Activated effector memory CD4-positive, alpha-beta T cell treated with Interleukin-2 at 50 U/mL for 16 hours (primary cell): ENCODE measurements at regions not wholly inside any gene's neighbourhood (a gene's known extent, or its start where the extent isn't known, plus 50 kb on each side); places are given as distances from the start of the nearest gene placed in this dataset.
A peak's percentile ranks its signal among the peaks of the same experiment; 100 is the strongest.

Source experiments
- DNase-seq: peaks from one replicate; pipeline ENCODE4 v3.0.0-alpha.2; 2020

DNA sequence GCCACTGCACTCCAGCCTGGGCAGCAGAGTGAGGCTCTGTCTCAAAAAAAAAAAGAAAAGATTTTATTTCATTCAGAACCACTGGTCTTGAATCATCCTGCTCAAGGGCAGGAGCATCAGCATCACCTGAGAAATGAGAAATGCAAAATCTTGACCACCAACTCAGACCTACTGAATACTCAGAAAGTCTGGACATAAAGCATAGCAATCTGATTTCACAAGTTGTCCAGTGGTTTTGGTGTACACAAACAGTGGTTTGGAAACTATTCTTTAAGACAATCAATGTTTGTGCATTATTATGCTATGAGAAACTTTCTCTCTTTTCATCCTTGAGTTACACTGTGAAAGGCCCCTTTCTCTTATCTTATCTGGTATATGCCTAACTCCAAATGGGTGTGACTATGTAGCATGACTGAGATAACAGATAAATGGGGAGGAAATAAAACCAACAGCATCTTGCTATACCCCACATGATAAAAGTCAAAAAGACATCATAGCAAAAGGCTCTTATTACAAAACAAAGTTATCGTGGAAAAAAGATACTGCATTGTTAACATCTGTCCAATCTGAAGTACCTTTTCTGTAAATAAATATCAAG, 174.2 kb upstream of the STT3B start:
- no peak for DNase-seq

DNA sequence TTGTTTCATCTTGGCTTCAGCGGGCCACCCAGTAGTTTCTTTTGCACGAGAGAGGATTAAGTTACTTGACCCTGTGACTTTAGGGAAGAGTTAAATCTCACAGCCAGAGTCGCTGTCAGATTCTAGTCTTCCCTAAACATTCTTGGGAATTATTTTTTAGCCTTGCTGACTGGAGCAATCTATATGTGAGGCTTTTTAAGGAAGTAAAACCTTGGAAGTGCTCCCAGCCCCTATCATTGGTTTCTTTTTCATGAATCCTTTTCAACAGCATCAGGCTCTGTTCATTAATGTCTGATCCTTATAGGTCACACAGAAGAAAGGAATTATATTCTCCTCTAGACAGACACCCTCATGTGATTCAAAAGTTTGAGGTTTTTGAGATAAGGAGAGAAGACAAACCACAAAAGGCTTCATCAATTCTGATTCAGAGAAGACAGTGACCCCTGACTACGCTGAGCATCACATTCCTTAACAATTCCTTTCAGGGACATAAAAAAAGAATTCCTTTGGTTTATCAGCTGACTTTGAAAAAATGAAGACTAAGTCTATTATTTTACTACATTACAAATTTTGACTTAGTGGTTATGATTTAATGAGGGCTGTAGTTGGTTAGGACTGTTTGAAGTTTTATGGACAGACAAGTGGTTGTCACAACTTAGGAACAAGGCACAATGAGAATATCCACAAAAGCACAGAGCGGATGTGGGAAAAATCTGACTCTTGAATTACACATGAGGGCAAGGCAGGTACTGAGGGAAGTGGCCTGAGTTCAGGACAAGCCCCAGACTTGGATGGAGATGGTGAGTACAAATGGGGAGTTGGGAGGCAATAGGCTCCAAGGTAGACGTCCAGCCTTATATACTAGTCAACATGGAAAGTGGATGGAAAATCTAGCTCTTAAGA, 171.1 kb upstream of the STT3B start:
- DNase-seq: no peak

DNA sequence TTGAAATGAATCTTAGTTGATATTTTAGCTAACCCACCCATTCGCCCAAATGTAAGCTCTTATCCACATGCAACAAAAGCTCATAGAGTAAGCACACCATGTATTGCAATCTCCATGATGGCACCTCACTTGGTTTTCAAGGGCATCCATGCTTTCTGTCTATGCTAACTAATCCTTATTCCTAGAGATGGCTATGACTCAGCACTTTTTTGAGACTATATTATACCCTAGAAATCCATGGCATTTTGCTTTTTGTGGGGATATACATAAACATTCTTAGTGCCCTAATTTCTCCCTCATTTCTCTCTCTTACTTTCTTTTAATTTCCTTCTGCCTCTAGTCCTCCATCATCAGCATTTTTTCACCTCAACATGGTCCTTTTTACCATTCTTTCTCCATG, 168.5 kb upstream of the STT3B start:
- DNase-seq: no peak

DNA sequence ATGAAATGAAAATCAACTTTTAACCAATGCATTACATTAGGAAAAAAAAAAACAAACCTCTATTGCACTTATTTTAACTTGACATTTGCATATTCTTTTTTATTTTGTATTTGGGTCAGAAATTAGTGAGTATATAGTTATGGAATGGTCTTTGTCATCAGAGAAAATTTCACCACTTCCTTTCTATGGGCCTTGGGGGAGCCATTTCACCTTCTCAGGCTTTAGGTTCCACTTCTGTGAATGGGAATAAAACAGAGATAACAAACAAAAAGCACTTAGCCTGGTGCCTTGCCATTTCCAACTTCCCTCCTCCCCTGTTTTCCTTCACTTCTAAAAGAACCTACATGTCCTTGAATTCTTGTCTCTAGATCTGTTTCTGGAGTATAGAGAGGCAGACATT, 168.0 kb upstream of the STT3B start:
- DNase-seq: no peak

DNA sequence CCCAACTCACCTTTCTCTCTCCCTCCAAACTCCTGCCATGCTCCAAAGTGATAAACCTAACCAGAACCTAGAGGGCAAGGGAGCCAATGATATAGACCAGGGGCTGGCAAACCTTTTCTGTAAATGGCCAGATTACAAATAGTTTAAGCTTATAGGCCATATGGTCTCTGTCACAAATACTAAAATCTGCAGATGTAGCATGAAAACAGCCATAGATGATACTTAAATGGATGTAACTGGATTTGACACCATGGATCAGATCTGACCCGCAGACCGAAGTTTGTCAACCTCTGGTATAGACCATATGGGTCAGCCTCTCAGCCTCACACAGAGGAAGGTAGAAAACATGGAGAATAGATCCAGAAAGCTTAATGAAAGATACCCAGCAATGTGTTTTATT, 165.2 kb upstream of the STT3B start:
- no peak for DNase-seq

DNA sequence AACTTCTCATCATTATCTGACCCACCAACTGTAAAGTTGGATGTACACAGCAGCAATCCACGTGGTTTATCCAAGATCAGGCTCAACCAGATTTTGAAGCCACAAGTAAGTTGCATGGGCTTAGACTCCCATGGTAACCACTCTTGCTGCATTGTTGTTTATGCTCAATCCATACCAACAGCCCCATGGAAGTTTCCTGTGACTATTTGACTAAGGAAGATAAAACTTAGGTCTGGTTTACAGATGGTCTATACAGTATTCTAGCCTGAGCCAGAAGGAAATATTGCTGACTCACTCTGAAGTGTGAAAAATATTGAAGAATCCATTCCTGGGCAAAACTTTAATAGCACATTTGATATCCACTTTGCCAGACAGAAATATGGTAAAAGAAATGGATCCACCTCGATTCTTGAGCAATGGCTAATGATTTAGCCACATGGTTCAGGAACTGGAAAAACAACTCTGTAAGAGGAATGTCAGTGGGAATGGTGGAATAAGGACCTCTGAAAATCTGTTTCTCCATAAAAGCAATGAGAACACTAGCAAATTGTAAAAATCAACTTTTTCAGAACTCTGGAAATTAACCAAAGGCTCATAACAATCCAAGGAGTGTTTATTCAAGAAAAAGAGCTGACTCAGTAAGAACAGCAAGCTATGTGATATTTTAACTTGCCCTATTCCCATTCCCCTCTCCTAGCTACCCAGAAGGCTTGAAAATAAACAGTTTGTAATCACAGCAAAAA, 162.9 kb upstream of the STT3B start:
- no peak for DNase-seq

DNA sequence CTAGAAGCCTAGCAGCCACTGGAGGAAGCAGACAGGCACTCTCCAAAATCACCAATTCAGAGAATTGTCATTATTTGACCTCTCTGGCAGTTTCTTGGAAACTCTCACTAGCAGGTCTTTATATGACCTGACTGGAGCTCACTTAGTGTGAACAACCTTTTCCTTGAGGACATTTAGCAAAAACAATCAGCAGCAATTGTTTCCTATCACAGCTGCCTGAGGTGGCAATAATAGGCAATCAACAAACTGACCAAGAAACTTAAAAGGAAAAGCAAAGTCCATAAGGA, 162.4 kb upstream of the STT3B start:
- DNase-seq: no peak

DNA sequence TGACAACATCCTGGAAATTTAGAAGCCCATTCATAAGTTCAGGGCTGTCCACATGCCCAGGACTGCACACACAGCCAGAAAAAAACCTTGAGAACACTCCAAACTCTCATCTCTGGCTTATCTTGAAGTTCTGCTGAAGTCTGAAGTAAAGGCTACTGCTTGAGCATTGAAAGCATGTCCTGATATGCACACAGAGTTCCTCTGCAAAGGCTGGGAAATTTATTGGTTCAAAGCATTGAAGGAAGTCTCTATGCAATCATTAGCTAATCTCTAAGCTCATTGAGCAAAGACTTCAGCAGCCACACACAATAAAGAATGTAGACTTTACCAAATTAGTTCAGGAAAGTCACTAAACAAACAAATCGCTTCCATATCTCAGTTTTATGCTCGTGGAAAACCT, 162.0 kb upstream of the STT3B start:
- DNase-seq: no peak

DNA sequence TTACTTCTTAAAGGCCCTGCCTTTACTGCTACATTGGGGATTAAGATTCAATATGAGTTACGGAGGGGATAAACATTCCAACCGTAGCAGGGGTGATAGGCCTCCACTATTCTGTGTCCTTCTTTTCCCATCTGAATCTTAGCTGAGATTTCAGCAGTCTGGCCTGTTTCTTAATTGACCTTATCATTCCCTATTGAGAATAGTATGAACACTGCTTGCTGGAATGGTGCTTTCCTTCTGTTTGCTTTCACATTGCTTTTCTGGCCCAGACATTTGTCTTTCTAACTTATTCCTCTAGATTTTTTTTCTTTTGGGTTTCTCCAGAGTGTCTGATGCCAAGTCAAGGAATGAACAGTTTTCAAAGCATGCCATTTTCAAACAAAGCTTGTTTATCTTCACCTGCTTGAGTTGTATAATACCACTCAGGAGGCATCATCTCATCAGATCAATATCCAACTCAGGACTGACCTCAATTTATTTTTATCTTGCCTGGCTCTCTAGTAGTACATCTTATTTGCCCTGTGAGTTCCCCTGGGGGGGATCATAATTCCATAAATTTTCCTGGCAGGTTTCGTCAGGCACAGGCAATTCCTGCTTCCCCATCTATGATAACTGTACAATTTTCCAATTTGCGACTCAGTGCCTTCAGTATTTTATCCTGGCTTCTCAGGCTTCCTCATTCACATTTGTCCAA, 161.1 kb upstream of the STT3B start:
- DNase-seq: no peak

DNA sequence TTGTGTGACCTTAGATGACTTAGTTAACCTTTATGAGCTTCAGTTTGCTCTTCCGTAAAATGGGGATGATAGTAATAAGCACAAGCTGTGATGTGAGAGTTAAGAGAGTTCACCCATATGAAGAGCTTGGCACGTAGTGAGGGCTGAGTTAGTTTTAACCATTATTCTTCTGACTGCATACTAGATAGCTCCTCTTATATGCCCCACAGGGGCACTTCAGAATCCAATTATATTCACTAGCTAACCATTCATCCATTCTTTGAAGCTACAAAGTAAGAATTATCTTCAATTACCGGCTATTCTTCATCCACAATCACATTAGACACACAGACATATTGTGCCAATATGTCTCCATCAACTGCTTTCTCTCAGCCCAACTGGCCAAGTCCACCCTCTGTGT, 159.0 kb upstream of the STT3B start:
- DNase-seq: no peak

DNA sequence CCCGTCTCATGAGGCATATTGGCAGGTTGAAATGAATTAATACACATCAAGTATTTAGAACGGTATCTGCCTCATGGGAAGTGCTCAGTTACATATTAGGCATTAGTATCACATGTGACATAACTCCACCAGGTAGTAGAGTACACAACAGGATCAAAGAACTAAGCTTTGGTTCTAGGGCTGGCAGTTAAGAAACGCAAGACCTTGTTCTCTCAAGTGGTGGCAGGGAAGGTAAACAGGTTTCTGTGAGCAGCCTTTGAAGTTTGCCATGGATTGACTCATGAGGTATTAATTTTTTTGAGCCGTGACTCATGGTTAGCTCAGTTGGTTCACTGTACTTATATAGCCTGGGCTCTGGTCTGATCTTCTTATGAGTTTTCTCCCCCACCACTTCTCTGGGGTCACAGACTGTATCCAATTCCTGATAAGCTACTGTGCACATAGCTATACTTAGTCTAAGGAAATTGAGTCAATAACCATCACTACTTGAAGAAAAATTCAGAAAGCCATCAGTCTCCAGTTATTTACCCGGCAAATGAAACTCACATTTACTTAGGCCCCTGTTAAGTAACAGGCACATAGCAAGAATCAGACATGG, 155.6 kb upstream of the STT3B start:
- DNase-seq: peak; percentile 3

DNA sequence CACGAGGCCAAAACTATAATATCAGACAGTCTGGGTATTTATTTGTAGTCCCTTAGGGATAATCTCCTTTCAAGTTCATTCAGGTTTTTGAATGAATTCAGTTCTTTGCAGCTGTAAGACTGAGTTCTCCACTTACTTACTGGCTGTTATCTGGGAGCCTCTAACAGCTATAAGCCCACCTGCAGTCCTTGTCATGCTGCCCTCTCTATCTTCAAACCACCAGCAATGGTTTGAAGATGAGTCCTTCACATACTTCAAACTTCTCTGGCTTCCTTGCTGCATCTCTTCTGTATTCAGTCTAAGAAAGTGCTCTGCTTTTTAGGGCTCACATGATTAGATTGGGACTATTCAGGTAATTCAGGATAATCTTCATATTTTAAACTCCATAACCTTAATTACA, 154.5 kb upstream of the STT3B start:
- no peak for DNase-seq

DNA sequence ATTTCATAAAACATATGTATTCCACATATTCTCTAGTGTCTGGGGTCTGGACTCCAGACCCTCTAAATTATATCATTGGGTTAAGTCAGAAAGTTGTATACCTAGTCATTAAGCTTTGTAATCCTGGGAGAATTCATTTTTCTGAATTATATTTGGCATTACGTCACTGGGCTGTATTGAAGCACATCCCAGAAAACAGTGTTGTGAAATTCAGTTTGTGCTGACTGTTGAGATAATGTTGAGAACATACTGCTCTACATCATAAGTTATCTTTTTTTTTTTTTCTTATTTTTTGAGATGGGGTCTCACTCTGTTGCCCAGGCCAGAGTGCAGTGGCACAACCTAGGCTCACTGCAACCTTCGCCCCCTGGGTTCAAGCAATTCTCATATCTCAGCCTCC, 153.1 kb upstream of the STT3B start:
- DNase-seq: no peak

DNA sequence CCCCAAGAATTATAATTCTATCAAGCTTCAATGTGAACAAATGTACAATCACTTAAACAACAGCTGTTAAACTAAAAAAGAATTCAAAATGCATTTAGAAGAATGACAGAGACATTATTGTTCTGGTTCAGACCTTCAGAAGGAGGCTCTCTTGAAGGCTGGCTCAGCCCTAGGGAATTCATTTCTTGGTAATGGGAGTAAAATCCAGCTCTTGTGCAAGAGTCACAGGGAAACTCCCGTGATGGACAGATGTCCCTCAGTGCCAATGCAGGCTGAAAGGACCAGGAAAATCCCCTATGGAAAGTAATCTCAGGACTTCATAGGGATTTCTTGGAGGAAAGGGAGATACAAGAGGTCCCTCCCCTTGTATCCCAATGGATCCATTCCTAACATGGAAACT, 149.9 kb upstream of the STT3B start:
- no peak for DNase-seq

DNA sequence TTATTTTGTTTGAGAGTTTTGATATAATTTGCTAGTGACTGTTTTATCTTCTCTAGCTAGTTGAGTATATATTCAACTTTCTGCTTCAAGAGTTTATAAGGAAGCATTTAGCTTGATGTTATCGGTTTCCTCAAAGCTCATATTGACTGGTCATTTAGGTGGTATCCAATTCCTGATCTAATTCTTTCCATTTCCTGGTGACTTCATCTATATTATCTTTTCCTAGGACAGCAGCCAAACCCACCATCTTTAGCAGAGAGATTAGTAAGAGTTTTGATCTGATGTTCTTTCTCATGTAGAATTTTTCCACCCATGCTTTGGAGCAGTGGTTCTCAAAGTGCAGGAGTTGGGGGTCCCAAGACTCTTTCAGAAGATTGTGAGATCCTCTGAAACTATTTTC, 148.6 kb upstream of the STT3B start:
- DNase-seq: no peak

DNA sequence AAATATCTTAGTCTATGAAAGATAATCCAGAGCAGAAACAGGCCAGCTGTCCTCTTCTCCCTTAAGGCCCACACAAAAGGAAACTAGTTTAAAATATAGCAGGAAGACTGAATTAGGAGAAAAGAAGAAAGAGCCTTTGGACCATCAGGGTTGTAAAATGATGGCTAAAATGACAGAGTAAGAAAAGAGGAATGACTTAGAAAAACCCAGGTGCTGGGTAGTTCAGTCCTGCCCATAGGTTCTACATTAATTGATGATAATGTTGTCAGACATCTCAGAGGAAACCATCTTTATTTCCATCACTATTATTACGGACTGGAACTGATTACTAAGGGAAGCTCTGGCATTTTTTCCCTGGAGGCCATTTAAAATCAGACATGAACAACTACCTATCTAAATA, 142.8 kb upstream of the STT3B start:
- DNase-seq: no peak

DNA sequence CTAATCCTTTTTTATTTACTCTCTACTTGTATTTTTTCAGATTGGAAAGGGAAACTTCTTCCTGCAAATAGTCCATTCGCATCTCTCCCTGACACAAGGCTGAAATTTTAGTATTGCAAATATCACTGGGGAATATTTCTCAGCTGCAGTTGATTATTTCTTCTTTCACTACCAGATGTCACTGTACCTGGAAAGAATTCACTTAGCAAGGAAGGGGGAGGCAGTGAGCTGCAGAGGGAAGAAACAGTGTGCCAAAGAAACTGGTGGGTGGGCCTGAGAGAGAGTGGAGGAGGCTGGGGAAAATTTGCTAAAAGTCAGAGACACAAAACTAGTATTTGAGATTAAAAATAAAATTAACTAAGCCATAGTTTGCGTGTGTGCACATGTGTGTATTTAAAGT, 142.3 kb upstream of the STT3B start:
- DNase-seq: no peak

DNA sequence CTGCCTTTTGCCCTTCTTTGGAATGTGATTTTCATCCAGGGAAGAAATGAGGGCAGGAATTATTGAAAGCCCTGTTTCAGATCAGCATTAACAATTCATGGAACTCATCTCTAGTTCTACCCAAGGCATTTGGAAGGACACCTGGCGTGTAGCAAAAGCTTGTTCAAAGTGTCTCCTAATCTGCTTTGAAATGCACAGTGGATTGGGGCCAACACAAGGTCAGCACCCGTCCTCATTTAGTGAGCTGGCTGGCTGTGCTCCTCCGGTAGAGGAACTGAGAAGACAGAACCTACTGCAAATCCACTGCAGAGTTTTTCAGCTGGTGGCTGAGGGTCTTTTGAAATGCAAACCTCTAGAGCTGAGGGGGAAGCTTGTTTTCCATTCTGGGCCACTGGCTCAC, 141.6 kb upstream of the STT3B start:
- DNase-seq: no peak

DNA sequence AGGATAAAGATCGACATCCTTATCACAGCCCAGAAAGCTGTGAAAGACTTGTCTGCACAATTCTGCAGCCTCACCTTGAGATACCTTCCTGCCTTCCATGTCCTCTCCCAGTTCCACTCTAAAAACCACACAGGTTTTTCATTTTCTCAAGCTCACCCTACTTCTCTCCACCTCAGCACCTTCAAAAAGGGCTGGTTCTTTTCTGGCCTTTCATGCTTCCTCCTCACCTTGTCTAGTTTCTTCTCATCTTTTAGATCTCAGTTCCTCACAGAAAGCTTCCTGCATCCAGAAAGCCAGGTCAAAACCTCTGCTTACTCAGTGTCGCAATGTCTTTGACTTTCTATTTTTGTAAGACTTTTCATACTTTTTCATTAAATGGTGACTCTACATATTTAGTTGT, 140.2 kb upstream of the STT3B start:
- DNase-seq: no peak

DNA sequence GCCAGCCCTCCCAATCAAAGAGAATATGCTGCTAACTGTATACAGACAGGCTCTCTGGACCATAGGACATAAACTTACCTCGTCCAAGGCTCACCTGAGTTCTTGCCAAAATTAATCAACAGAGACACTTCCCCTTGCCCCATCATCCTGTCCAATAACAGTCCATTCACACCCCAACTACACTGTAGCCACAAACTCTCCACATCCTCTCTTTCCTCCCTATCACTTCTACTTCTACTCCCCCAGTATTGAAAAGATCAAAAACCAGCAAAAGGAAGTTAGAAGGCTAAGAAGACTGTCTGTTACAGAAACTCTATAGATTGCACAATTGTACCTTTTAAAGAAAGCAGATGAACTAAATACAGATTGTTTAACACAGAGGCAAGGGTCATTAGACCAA, 133.5 kb upstream of the STT3B start:
- no peak for DNase-seq

DNA sequence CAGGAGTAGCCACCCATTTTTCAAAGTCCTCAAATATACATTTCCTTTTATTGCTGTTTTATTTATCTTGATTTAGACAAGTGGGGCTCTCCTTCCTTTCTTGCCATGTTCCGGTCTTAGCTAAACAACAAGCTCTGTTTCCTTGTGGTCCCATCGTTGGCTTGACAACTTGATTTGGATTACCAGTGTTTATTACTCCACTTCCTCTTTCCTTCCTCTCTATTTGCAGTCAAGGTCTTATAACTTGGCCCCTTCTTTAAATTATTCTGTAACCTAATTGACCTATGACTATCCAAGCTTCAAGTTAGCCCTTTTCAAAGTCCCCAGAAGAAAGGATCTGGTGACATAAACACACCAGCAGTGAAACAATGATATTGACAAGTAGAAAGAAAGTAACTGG, 130.6 kb upstream of the STT3B start:
- DNase-seq: no peak

DNA sequence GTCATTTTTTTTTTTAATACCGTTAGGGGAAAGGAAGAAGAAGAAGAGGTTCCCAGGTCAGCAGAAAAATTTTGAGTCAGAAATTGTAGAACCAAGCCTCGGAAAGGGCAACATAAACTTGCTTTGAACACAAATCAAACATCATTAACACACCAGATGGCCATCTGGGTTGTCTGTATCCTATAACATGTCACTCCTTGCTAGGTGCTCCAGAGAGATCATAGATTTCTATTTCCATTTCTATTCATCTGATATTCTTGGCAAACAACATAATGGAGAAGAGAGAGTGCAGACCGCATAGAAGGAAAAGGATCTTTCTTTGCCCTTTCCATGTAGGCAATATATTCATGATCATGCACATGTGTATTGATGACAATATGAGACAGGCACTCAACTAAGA, 129.5 kb upstream of the STT3B start:
- no peak for DNase-seq

DNA sequence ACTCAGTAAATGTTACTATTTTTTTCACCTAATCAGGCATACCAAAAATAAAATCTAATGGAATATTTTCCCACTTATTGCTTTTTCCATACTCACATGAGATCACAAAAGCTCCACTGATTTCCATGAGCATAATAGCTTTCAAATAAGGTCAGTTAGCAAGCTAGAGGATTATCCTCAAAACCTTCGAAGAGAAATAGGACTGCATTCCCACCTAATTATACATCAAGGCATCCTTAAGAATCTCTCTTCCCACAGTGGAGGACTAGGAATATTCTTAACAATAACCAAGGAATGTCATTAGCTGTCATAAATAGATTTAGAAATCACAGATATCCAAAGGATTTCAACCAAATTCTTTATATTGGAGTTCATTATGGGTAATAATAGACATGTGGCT, 127.9 kb upstream of the STT3B start:
- DNase-seq: no peak
